A673 (cell line): ENCODE measurements at regions not wholly inside any gene's neighbourhood (a gene's known extent, or its start where the extent isn't known, plus 50 kb on each side); places are given as distances from the start of the nearest gene placed in this dataset.

Source experiments
- BruUV-seq: library from RNA; stranded (reverse); fragments of 400-500 nt; replicated peaks from 2 replicates; lab custom pipeline; 2021; lab: Mats Ljungman, UMichigan
- CTCF ChIA-PET: fragments of 300-600 bp; sonication (Branson Sonifier 250); formaldehyde crosslinking; loops from one replicate; lab custom pipeline; 2022; ENCODE audit warnings: antibody characterized with exemption; lab: Charles Lee
- POLR2A ChIA-PET: fragments of 300-600 bp; sonication (Branson Sonifier 250); formaldehyde crosslinking; loops from one replicate; lab custom pipeline; 2022; ENCODE audit warnings: antibody characterized with exemption; ENCODE audit not compliant: low non-redundant PET; lab: Charles Lee
- DNase-seq: peaks from one replicate; pipeline ENCODE4 v3.0.0-alpha.2; 2015; ENCODE audit warnings: low spot score
- H3K27ac ChIP-seq: fragments of 200-600 bp; sonication (generic); 2 replicates; pipeline ENCODE4 v1.5.1; 2016; ENCODE audit warnings: mixed run types, low read depth, mild to moderate bottlenecking, mixed read lengths, antibody characterized with exemption, low read length; ENCODE audit not compliant: poor library complexity, severe bottlenecking
- H3K27me3 ChIP-seq: fragments of 200-600 bp; sonication (generic); replicated peaks from 2 replicates; pipeline ENCODE4 v1.6.1; 2017; ENCODE audit warnings: mixed run types, low read depth, mild to moderate bottlenecking, mixed read lengths, antibody characterized with exemption, low read length; ENCODE audit not compliant: insufficient read depth, poor library complexity
- H3K36me3 ChIP-seq: fragments of 200-600 bp; sonication (generic); 2 replicates; pipeline ENCODE4 v1.6.1; 2016; ENCODE audit warnings: mixed run types, mild to moderate bottlenecking, mixed read lengths, antibody characterized with exemption, low read length; ENCODE audit not compliant: insufficient read depth, poor library complexity, severe bottlenecking
- H3K4me1 ChIP-seq: fragments of 200-600 bp; sonication (generic); 2 replicates; pipeline ENCODE4 v1.6.1; 2017; ENCODE audit warnings: mixed run types, mild to moderate bottlenecking, mixed read lengths, antibody characterized with exemption, low read length; ENCODE audit not compliant: insufficient read depth, poor library complexity, severe bottlenecking
- H3K4me3 ChIP-seq: fragments of 200-600 bp; sonication (generic); 2 replicates; pipeline ENCODE4 v1.5.1; 2016; ENCODE audit warnings: low read depth, mixed run types, mild to moderate bottlenecking, mixed read lengths, low read length; ENCODE audit not compliant: poor library complexity, severe bottlenecking
- H3K9me3 ChIP-seq: fragments of 200-600 bp; sonication (generic); 2 replicates; pipeline ENCODE4 v1.6.1; 2016; ENCODE audit warnings: mixed run types, low read depth, mild to moderate bottlenecking, mixed read lengths, antibody characterized with exemption, low read length; ENCODE audit not compliant: poor library complexity, severe bottlenecking
- EZH2 ChIP-seq: fragments of 200-600 bp; sonication (generic); IDR thresholded peaks from 2 replicates; pipeline ENCODE4 v1.6.1; 2017; ENCODE audit warnings: borderline replicate concordance, low read depth, mild to moderate bottlenecking, mixed read lengths, antibody characterized with exemption, low read length; ENCODE audit not compliant: poor library complexity, severe bottlenecking
- intact Hi-C: fragments of 100-400 bp; cut with micrococcal nuclease; formaldehyde crosslinking; loops from one replicate; pipeline ENCODE4 v1.10.0; 2022; ENCODE audit not compliant: unreplicated experiment
- TF ChIP-seq, protein P1 (sequence below): fragments of 300-800, 200-600 bp; sonication (generic); conservative IDR thresholded peaks from 2 replicates; pipeline ENCODE4 v1.5.1; 2017; ENCODE audit warnings: low read depth, mild to moderate bottlenecking, antibody characterized with exemption, low read length, moderate library complexity, mixed read lengths

DNA sequence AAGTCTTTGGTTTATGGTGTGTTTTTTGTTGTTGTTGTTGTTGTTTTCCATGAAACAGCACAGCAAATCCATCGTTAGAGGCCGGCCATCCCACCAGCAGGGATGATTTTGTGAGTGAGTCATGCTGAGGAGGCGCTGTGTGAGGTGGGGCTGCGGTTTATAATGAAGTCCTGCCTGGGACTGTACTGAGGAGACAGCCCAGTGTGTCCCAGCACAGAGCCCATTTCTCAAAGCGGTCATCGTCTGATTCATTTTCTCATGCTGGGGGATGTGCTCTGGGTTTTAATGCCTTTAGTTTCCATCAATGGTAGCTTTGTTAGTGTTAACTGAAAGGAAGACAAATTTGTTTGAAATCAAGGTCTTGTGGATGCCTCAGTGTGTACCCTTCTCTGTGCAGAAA, 129.3 kb upstream of the SERP2 start:
- Histone ChIP-seq H3K4me3 (no peak overlapping the region), H3K36me3 (no peaks in the 10 kb centered on the region), H3K4me1 (no peaks in the 10 kb centered on the region), H3K27ac (no peak overlapping the region), H3K9me3 (no peaks in the 10 kb centered on the region), H3K27me3 (no peaks in the 10 kb centered on the region)
- CTCF ChIA-PET: no interaction called here
- BruUV-seq: no TSS peak
- no peak for DNase-seq
- POLR2A ChIA-PET: no interaction called here
- no peak for TF ChIP-seq EZH2
- TF ChIP-seq, protein P1, sequence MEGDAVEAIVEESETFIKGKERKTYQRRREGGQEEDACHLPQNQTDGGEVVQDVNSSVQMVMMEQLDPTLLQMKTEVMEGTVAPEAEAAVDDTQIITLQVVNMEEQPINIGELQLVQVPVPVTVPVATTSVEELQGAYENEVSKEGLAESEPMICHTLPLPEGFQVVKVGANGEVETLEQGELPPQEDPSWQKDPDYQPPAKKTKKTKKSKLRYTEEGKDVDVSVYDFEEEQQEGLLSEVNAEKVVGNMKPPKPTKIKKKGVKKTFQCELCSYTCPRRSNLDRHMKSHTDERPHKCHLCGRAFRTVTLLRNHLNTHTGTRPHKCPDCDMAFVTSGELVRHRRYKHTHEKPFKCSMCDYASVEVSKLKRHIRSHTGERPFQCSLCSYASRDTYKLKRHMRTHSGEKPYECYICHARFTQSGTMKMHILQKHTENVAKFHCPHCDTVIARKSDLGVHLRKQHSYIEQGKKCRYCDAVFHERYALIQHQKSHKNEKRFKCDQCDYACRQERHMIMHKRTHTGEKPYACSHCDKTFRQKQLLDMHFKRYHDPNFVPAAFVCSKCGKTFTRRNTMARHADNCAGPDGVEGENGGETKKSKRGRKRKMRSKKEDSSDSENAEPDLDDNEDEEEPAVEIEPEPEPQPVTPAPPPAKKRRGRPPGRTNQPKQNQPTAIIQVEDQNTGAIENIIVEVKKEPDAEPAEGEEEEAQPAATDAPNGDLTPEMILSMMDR: no peak
- intact Hi-C loops: loop anchor here (5.0 kb wide), 1 partner anchor 193 kb away; no protein-coding TSS in a partner anchor

DNA sequence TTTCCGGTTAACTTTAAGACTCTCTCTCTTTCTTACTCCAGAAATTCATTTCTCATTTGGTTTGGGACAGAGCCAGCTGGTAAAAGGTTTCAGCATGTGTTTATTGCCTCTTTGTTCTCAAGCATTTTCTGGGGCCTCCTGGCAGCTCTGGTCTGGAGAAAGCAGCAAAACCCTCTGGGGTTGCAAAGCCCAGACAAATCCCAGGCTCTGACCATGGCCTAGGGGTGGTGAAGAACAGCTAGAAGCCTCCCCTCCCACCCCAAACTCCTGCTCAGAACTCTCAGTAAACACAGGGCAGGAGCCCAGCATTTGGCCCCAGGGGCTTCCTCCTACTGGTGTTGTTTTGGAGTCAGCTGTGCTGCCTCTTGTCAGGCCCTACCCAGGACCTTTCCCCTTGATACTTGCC, 124.2 kb upstream of the SERP2 start:
- DNase-seq: no peak
- no peaks in the 10 kb centered on the region for H3K27me3 ChIP-seq
- BruUV-seq: no TSS peak
- no peak overlapping the region for H3K27ac ChIP-seq
- ChIA-PET POLR2A (no interaction called here), CTCF (interaction anchor here (0.5 kb wide), 1 partner anchor 152 kb away, joined by 3 read pairs; no protein-coding TSS in a partner anchor)
- H3K4me1 ChIP-seq: no peaks in the 10 kb centered on the region
- intact Hi-C loops: no loop called here
- no peaks in the 10 kb centered on the region for H3K36me3 ChIP-seq
- TF ChIP-seq EZH2: no peak
- TF ChIP-seq, protein P1: no peak
- H3K4me3 ChIP-seq: no peak overlapping the region
- no peaks in the 10 kb centered on the region for H3K9me3 ChIP-seq

DNA sequence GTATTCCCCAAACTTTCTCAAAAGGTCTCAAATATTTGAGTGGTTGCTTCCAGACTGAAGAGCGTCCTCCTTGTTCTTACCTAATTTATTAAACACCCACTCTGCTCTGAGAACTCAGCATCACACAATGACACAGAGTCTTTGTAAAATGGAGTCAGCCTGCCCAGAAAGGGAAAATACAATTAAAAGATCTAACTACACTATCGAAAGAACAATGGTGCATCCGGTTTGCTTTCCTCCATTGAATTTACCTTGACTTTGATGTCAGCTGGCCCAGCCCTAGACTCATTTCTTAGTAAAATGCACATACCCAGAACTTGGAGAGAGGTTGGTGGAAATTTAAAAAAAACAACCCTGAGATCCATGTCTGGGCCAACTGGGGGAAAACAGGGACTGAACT, 120.7 kb upstream of the SERP2 start:
- H3K36me3 ChIP-seq: no peaks in the 10 kb centered on the region
- no peak overlapping the region for H3K27ac ChIP-seq
- TF ChIP-seq EZH2: no peak
- TF ChIP-seq, protein P1: no peak
- ChIA-PET POLR2A (no interaction called here), CTCF (no interaction called here)
- no peaks in the 10 kb centered on the region for H3K27me3 ChIP-seq
- no peak overlapping the region for H3K4me3 ChIP-seq
- no peak for DNase-seq
- H3K4me1 ChIP-seq: no peaks in the 10 kb centered on the region
- intact Hi-C loops: no loop called here
- no TSS peak for BruUV-seq
- H3K9me3 ChIP-seq: no peaks in the 10 kb centered on the region
